GM23338 (cell line): ENCODE measurements at regions not wholly inside any gene's neighbourhood (a gene's known extent, or its start where the extent isn't known, plus 50 kb on each side); places are given as distances from the start of the nearest gene placed in this dataset.

Source experiments
- ATAC-seq: fragments of 200-7000 bp; cut with Tn5 transposase; 3 replicates; pipeline ENCODE4 v1.9.1; 2020
- DNase-seq: peaks from one replicate; pipeline ENCODE4 v3.0.0-alpha.2; 2015; ENCODE audit warnings: low spot score
- H2AFZ ChIP-seq: fragments of 200-600 bp; sonication (generic); 2 replicates; pipeline ENCODE4 v1.8.0; 2016; ENCODE audit warnings: antibody characterized with exemption, mild to moderate bottlenecking, moderate library complexity
- H3F3A ChIP-seq: fragments of 200-600 bp; sonication (generic); replicated peaks from 2 replicates; pipeline ENCODE4 v1.8.0; 2017; ENCODE audit warnings: antibody characterized with exemption, mixed run types, low read depth
- H3K27ac ChIP-seq: fragments of 200-600 bp; sonication (generic); 2 replicates; pipeline ENCODE4 v1.6.1; 2016; ENCODE audit warnings: low read depth
- H3K27me3 ChIP-seq: fragments of 200-600 bp; sonication (generic); 2 replicates; pipeline ENCODE4 v1.8.0; 2016; ENCODE audit warnings: mild to moderate bottlenecking, mixed run types, moderate library complexity; ENCODE audit not compliant: insufficient read depth
- H3K36me3 ChIP-seq: fragments of 200-600 bp; sonication (generic); 2 replicates; pipeline ENCODE4 v1.8.0; 2016; ENCODE audit warnings: mild to moderate bottlenecking; ENCODE audit not compliant: insufficient read depth
- H3K4me1 ChIP-seq: fragments of 200-600 bp; sonication (generic); 2 replicates; pipeline ENCODE4 v1.8.0; 2016; ENCODE audit warnings: mild to moderate bottlenecking, moderate library complexity; ENCODE audit not compliant: insufficient read depth
- H3K4me2 ChIP-seq: fragments of 200-600 bp; sonication (generic); 2 replicates; pipeline ENCODE4 v1.7.1; 2017; ENCODE audit warnings: mixed run types
- H3K4me3 ChIP-seq: fragments of 200-600 bp; sonication (generic); 2 replicates; pipeline ENCODE4 v1.6.1; 2016; ENCODE audit warnings: mixed run types
- H3K79me2 ChIP-seq: fragments of 200-600 bp; sonication (generic); replicated peaks from 2 replicates; pipeline ENCODE4 v1.8.0; 2017; ENCODE audit warnings: mild to moderate bottlenecking; ENCODE audit not compliant: insufficient read depth
- H3K9me2 ChIP-seq: fragments of 200-600 bp; sonication (generic); 2 replicates; pipeline ENCODE4 v1.8.0; 2017; ENCODE audit not compliant: insufficient read depth
- H4K20me1 ChIP-seq: fragments of 200-600 bp; sonication (generic); replicated peaks from 2 replicates; pipeline ENCODE4 v1.8.0; 2017; ENCODE audit warnings: mild to moderate bottlenecking; ENCODE audit not compliant: insufficient read depth
- H3K27ac Mint-ChIP-seq: 2 replicates; pipeline ENCODE4 v1.8.0; 2020; ENCODE audit warnings: inconsistent platforms, mild to moderate bottlenecking, moderate library complexity, mixed read lengths
- H3K27me3 Mint-ChIP-seq: 3 replicates; pipeline ENCODE4 v1.8.0; 2022; ENCODE audit warnings: low read depth, mild to moderate bottlenecking, moderate library complexity, mixed read lengths, inconsistent platforms; ENCODE audit not compliant: insufficient read depth, poor library complexity
- H3K36me3 Mint-ChIP-seq: 3 replicates; pipeline ENCODE4 v1.8.0; 2021; ENCODE audit warnings: low read depth, mild to moderate bottlenecking, inconsistent platforms, moderate library complexity, mixed read lengths
- H3K4me1 Mint-ChIP-seq: 3 replicates; pipeline ENCODE4 v1.8.0; 2020; ENCODE audit warnings: mild to moderate bottlenecking, inconsistent platforms, mixed read lengths
- H3K4me3 Mint-ChIP-seq: 3 replicates; pipeline ENCODE4 v1.8.0; 2021; ENCODE audit warnings: moderate library complexity, mild to moderate bottlenecking, inconsistent platforms, mixed read lengths
- H3K9me3 Mint-ChIP-seq: 3 replicates; pipeline ENCODE4 v1.8.0; 2020; ENCODE audit warnings: moderate library complexity, mild to moderate bottlenecking, inconsistent platforms, mixed read lengths
- CREB1 ChIP-seq: fragments of 250-450 bp; sonication (Bioruptor Pico); IDR thresholded peaks from 2 replicates; pipeline ENCODE4 v1.5.0; 2020; ENCODE audit warnings: low read depth, mild to moderate bottlenecking, moderate library complexity
- CTCF ChIP-seq, 2 experiments: fragments of 200-600 bp in 1 of 2; sonication (generic) in 1 of 2; conservative IDR thresholded peaks; 2 replicates each; pipeline versions ENCODE4 v1.5.1 to v1.6.1; 2016 to 2017; ENCODE audit warnings: antibody characterized with exemption in 2 of 2, low read depth in 2 of 2, mild to moderate bottlenecking in 2 of 2, moderate library complexity in 1 of 2
- ETS1 ChIP-seq: IDR thresholded peaks from 2 replicates; pipeline ENCODE4 v1.6.1; 2016; ENCODE audit warnings: antibody characterized with exemption
- EZH2 ChIP-seq: fragments of 200-600 bp; sonication (generic); IDR thresholded peaks from one replicate; pipeline ENCODE4 v1.8.0; 2017; ENCODE audit warnings: antibody characterized with exemption, mild to moderate bottlenecking, low read depth; ENCODE audit not compliant: unreplicated experiment
- EZH2phosphoT487 ChIP-seq: fragments of 200-600 bp; sonication (generic); IDR thresholded peaks from one replicate; pipeline ENCODE4 v1.8.1; 2018; ENCODE audit warnings: antibody characterized with exemption; ENCODE audit not compliant: unreplicated experiment
- JUNB ChIP-seq: IDR thresholded peaks from one replicate; pipeline ENCODE4 v1.6.1; 2016; ENCODE audit warnings: antibody characterized with exemption; ENCODE audit not compliant: unreplicated experiment
- NANOG ChIP-seq: IDR thresholded peaks from 2 replicates; pipeline ENCODE4 v1.6.1; 2016; ENCODE audit warnings: antibody characterized with exemption, borderline replicate concordance
- POLR2AphosphoS5 ChIP-seq: IDR thresholded peaks from 2 replicates; pipeline ENCODE4 v1.6.1; 2016; ENCODE audit warnings: antibody characterized with exemption, low read depth
- REST ChIP-seq: IDR thresholded peaks from one replicate; pipeline ENCODE4 v1.6.1; 2018; ENCODE audit warnings: antibody characterized with exemption; ENCODE audit not compliant: unreplicated experiment
- STAT1 ChIP-seq: IDR thresholded peaks from one replicate; pipeline ENCODE4 v1.6.1; 2016; ENCODE audit warnings: antibody characterized with exemption; ENCODE audit not compliant: unreplicated experiment
- ZNF114 ChIP-seq: fragments of 250-450 bp; sonication (Bioruptor Pico); IDR thresholded peaks from 2 replicates; pipeline ENCODE4 v1.5.0; 2020; ENCODE audit warnings: mild to moderate bottlenecking, moderate library complexity
- ZNF331 ChIP-seq: fragments of 250-450 bp; sonication (Bioruptor Pico); IDR thresholded peaks from 2 replicates; pipeline ENCODE4 v1.5.0; 2020; ENCODE audit warnings: low read depth, mild to moderate bottlenecking, moderate library complexity
- ZNF462 ChIP-seq: fragments of 250-450 bp; sonication (Bioruptor Pico); IDR thresholded peaks from 2 replicates; pipeline ENCODE4 v1.5.0; 2020; ENCODE audit warnings: mild to moderate bottlenecking, moderate library complexity

- 0 out of 2 replicates have a peak, but pooled peaks cover 7% of the 10 kb centered on the region for H3K9me2 ChIP-seq
- DNase-seq (no peak), ATAC-seq (no peak)
- Mint-ChIP-seq H3K4me1 (peaks cover 22% of the 10 kb centered on the region), H3K9me3 (no peaks in the 10 kb centered on the region), H3K4me3 (no peak overlapping the region), H3K27me3 (peaks cover 7% of the 10 kb centered on the region), H3K27ac (no peak overlapping the region), H3K36me3 (no peaks in the 10 kb centered on the region; the same call in 2 of the 3 replicates)
- no peaks in the 10 kb centered on the region; the same call in 1 of the 2 replicates for H3K79me2 ChIP-seq
- no peaks in the 10 kb centered on the region for H4K20me1 ChIP-seq
- H3K4me2 ChIP-seq = no peak overlapping the region
- H3K4me1 ChIP-seq = peaks cover 20% of the 10 kb centered on the region
- H3K27ac ChIP-seq = no peak overlapping the region
- TF ChIP-seq REST (no peak), JUNB (no peak), ZNF114 (CRISPR knock-in tag) (no peak), ZNF331 (CRISPR knock-in tag) (no peak), POLR2AphosphoS5 (no peak), ETS1 (no peak), STAT1 (no peak), CREB1 (CRISPR knock-in tag) (no peak), CTCF (conservative IDR thresholded peaks at IDR 0.05; ENCODE audit: low read depth in 2 of 2) (no peak), NANOG (no peak), ZNF462 (CRISPR knock-in tag) (no peak), EZH2phosphoT487 (no peak), EZH2 (no peak)
- no peaks in the 10 kb centered on the region for H3K27me3 ChIP-seq
- no peak overlapping the region for H3K4me3 ChIP-seq
- 0 out of 2 replicates have a peak, but pooled peaks cover 3% of the 10 kb centered on the region for H3F3A ChIP-seq
- H3K36me3 ChIP-seq = no peaks in the 10 kb centered on the region
- no peak overlapping the region for H2AFZ ChIP-seq
Measured at GRCh38 chr13:99620806-99621205, 119.5 kb downstream of the TM9SF2 start.
